B cell (primary cell): ENCODE measurements at regions not wholly inside any gene's neighbourhood (a gene's known extent, or its start where the extent isn't known, plus 50 kb on each side); places are given as distances from the start of the nearest gene placed in this dataset.

Source experiments
- ATAC-seq: fragments of 200-7000 bp; cut with Tn5 transposase; one replicate; pipeline ENCODE4 v1.10.0; 2021; ENCODE audit warnings: low read depth, mild to moderate bottlenecking, moderate number of reproducible peaks, moderate library complexity
- CTCF ChIA-PET: fragments of 350-600 bp; sonication (Branson Sonifier 250); formaldehyde crosslinking; loops from one replicate; lab custom pipeline; 2021; ENCODE audit warnings: antibody characterized with exemption, inconsistent platforms; lab: Charles Lee
- POLR2A ChIA-PET: fragments of 350-600 bp; sonication (Branson Sonifier 250); formaldehyde crosslinking; loops from one replicate; lab custom pipeline; 2021; ENCODE audit warnings: antibody characterized with exemption; lab: Charles Lee
- DNase-seq: peaks from one replicate; pipeline ENCODE4 v3.0.0; 2013
- H2AFZ ChIP-seq: 2 replicates; pipeline ENCODE4 v1.6.1; 2012; ENCODE audit warnings: mild to moderate bottlenecking, low read depth, low read length; ENCODE audit not compliant: insufficient read depth, poor library complexity, severe bottlenecking
- H3K27ac ChIP-seq, 2 donors: 1 replicate in 1 of 2; 2 replicates in 1 of 2; pipeline ENCODE4 v1.5.1; 2012 to 2013; ENCODE audit warnings: low read length in 2 of 2, mild to moderate bottlenecking in 2 of 2, moderate library complexity in 1 of 2
- H3K27me3 ChIP-seq, 4 experiments: fragments of 200-600 bp in 1 of 4; sonication (generic) in 1 of 4; replicated peaks in 1 of 4; 1 replicate in 2 of 4; 2 replicates in 2 of 4; pipeline versions ENCODE4 v1.6.1 to v1.7.0; 2013 to 2016; ENCODE audit warnings: low read length in 3 of 4, mild to moderate bottlenecking in 2 of 4, mixed read lengths in 1 of 4, moderate library complexity in 1 of 4; ENCODE audit not compliant: insufficient read depth in 4 of 4, control insufficient read depth in 3 of 4; ENCODE audit errors: control extremely low read depth in 1 of 4
- H3K36me3 ChIP-seq, 2 experiments: replicated peaks in 1 of 2; 1 replicate in 1 of 2; 2 replicates in 1 of 2; pipeline versions ENCODE4 v1.6.1 to v1.7.1; 2013; ENCODE audit warnings: low read length in 1 of 2; ENCODE audit not compliant: insufficient read depth in 2 of 2, control insufficient read depth in 1 of 2; ENCODE audit errors: control extremely low read depth in 1 of 2, extremely low read depth in 1 of 2
- H3K4me1 ChIP-seq, 2 donors: fragments of 200-600 bp in 1 of 2; sonication (generic) in 1 of 2; 1 replicate in 1 of 2; 2 replicates in 1 of 2; pipeline versions ENCODE4 v1.5.1 to v1.6.1; 2013 to 2017; ENCODE audit warnings: low read length in 2 of 2; ENCODE audit not compliant: control insufficient read depth in 2 of 2, insufficient read depth in 2 of 2
- H3K4me2 ChIP-seq: replicated peaks from 2 replicates; pipeline ENCODE3; 2012; ENCODE audit warnings: mild to moderate bottlenecking, low read depth, low read length; ENCODE audit not compliant: poor library complexity, severe bottlenecking
- H3K4me3 ChIP-seq, 5 experiments: fragments of 200-600 bp in 1 of 5; sonication (generic) in 1 of 5; 1 replicate in 3 of 5; 2 replicates in 2 of 5; pipeline versions ENCODE4 v1.5.1 to v1.7.0; 2011 to 2016; ENCODE audit warnings: low read length in 4 of 5, mild to moderate bottlenecking in 4 of 5, low read depth in 2 of 5, control low read depth in 1 of 5, moderate library complexity in 1 of 5; ENCODE audit not compliant: insufficient read depth in 1 of 5; ENCODE audit errors: control extremely low read depth in 1 of 5, extremely low read depth in 1 of 5
- H3K79me2 ChIP-seq: fragments of 200-600 bp; sonication (generic); one replicate; pipeline ENCODE4 v1.6.0; 2016; ENCODE audit warnings: low read length; ENCODE audit not compliant: control insufficient read depth, insufficient read depth
- H3K9ac ChIP-seq: fragments of 200-600 bp; sonication (generic); 2 replicates; pipeline ENCODE4 v1.6.1; 2017; ENCODE audit warnings: mild to moderate bottlenecking, low read length, moderate library complexity
- H3K9me3 ChIP-seq, 3 donors: one replicate each; pipeline versions ENCODE4 v1.6.1 to v1.7.1; 2013; ENCODE audit warnings: low read length in 2 of 3; ENCODE audit not compliant: control insufficient read depth in 2 of 3, insufficient read depth in 1 of 3; ENCODE audit errors: control extremely low read depth in 1 of 3
- H4K20me1 ChIP-seq: 2 replicates; pipeline ENCODE4 v1.6.0; 2012; ENCODE audit warnings: mild to moderate bottlenecking, low read length; ENCODE audit not compliant: insufficient read depth, control insufficient read depth, poor library complexity, severe bottlenecking
- H3K27ac Mint-ChIP-seq: one replicate; pipeline ENCODE4 v1.8.0; 2021; ENCODE audit warnings: mixed read lengths
- H3K27me3 Mint-ChIP-seq: one replicate; pipeline ENCODE4 v1.8.0; 2021; ENCODE audit warnings: mixed read lengths
- H3K4me1 Mint-ChIP-seq: one replicate; pipeline ENCODE4 v1.8.0; 2021; ENCODE audit warnings: mixed read lengths
- H3K4me3 Mint-ChIP-seq: one replicate; pipeline ENCODE4 v1.8.0; 2021; ENCODE audit warnings: mixed read lengths
- H3K9me3 Mint-ChIP-seq: one replicate; pipeline ENCODE4 v1.8.0; 2022; ENCODE audit warnings: mixed read lengths; ENCODE audit not compliant: insufficient read depth
- EZH2 ChIP-seq: IDR thresholded peaks from 2 replicates; pipeline ENCODE4 v1.6.1; 2012; ENCODE audit warnings: borderline replicate concordance, low read depth, mild to moderate bottlenecking, moderate library complexity, low read length; ENCODE audit not compliant: insufficient read depth, poor library complexity, severe bottlenecking
- WGBS: methylation state at CpG from one replicate; pipeline ENCODE4 v1.1.5; 2013; ENCODE audit warnings: missing lambda C conversion rate; ENCODE audit not compliant: insufficient coverage; 5-methylcytosine and 5-hydroxymethylcytosine counted together
- intact Hi-C: fragments of 100-400 bp; cut with micrococcal nuclease; formaldehyde crosslinking; loops from one replicate; pipeline ENCODE4 v1.10.0; 2022
- TF ChIP-seq, protein P1 (sequence below): fragments of 200-600 bp; IDR thresholded peaks from one replicate; pipeline ENCODE4 v1.8.0; 2022; ENCODE audit warnings: antibody characterized with exemption, mild to moderate bottlenecking

DNA sequence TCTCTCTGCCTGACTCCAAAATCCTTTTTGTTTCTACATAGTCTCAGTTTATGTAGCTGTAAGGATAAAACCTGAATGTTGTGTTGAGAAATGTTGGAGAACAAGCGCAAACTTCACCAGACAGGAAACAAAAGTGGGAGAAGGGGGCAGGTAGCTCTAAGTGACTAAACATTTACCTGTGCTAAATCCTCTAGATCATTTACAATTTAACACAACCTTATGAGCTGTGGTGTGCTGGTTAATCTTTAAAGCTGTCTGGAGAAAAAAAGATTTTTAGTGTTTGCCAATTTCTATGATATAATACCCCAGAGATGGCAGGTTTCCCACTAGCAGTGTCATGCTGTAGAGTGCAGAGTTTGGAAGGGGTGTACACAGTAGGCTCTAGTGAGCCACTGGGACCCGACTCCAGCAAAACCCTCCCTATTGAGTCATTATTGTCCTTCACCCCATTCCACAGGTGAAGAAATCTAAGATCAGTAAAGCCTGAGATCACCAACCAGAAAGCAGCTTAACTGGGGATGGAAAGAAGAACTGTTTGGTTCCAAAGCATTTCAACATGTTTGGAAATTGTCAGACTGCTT lies 992.0 kb downstream of the DCDC2C start:
- H3K36me3 ChIP-seq = no peaks in the 10 kb centered on the region
- H4K20me1 ChIP-seq = no peaks in the 10 kb centered on the region
- no peak overlapping the region for H3K27ac Mint-ChIP-seq
- DNase-seq (no peak), ATAC-seq (no peak)
- no peak overlapping the region for H3K9ac ChIP-seq
- ChIA-PET POLR2A (no interaction called here), CTCF (no interaction called here)
- no peaks in the 10 kb centered on the region for H3K27me3 ChIP-seq
- TF ChIP-seq EZH2 = no peak
- TF ChIP-seq, protein P1, sequence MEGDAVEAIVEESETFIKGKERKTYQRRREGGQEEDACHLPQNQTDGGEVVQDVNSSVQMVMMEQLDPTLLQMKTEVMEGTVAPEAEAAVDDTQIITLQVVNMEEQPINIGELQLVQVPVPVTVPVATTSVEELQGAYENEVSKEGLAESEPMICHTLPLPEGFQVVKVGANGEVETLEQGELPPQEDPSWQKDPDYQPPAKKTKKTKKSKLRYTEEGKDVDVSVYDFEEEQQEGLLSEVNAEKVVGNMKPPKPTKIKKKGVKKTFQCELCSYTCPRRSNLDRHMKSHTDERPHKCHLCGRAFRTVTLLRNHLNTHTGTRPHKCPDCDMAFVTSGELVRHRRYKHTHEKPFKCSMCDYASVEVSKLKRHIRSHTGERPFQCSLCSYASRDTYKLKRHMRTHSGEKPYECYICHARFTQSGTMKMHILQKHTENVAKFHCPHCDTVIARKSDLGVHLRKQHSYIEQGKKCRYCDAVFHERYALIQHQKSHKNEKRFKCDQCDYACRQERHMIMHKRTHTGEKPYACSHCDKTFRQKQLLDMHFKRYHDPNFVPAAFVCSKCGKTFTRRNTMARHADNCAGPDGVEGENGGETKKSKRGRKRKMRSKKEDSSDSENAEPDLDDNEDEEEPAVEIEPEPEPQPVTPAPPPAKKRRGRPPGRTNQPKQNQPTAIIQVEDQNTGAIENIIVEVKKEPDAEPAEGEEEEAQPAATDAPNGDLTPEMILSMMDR = no peak
- no peaks in the 10 kb centered on the region for H3K27me3 Mint-ChIP-seq
- no peaks in the 10 kb centered on the region for H3K9me3 ChIP-seq
- H3K4me1 ChIP-seq = no peaks in the 10 kb centered on the region
- H3K4me3 Mint-ChIP-seq = no peak overlapping the region
- H3K9me3 Mint-ChIP-seq = no peaks in the 10 kb centered on the region
- no peaks in the 10 kb centered on the region for H3K4me1 Mint-ChIP-seq
- H3K4me2 ChIP-seq = no peak overlapping the region
- H3K4me3 ChIP-seq = no peak overlapping the region
- H3K79me2 ChIP-seq = no peaks in the 10 kb centered on the region
- intact Hi-C loops = no loop called here
- H3K27ac ChIP-seq = no peak overlapping the region
- no CpG with 5 or more reads among the region's 2 CpGs for WGBS
- H2AFZ ChIP-seq = no peak overlapping the region

DNA sequence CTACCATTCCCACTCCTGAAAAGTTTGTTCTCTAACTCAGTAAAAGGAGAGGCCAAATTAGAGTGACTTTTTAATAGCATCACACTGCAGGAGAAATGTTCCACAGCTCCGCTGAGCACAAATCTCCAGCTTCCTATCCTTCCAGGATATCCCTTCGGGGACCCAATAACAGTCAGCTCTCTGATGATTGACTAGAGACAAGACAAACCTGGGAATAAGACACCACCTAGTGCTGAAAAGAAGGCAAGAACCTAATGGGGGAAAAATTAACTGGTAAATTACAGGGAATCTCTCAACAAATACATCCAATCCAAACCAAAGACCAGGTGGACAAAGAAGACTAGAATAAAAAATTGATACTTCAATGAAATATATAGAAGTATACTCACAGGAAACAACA lies 977.1 kb upstream of the SOX11 start:
- ATAC-seq = no peak
- Histone ChIP-seq H3K4me1 (no peaks in the 10 kb centered on the region), H3K4me2 (no peak overlapping the region), H3K27ac (no peak overlapping the region), H2AFZ (no peak overlapping the region), H3K36me3 (no peaks in the 10 kb centered on the region), H3K79me2 (no peaks in the 10 kb centered on the region), H3K4me3 (no peak overlapping the region), H3K27me3 (no peaks in the 10 kb centered on the region), H3K9ac (no peak overlapping the region), H3K9me3 (no peaks in the 10 kb centered on the region), H4K20me1 (no peaks in the 10 kb centered on the region)
- WGBS = 90% methylated on average over 2 of the region's 2 CpGs
- H3K4me1 Mint-ChIP-seq = no peaks in the 10 kb centered on the region
- H3K4me3 Mint-ChIP-seq = no peak overlapping the region
- TF ChIP-seq, protein P1 = no peak
- TF ChIP-seq EZH2 = no peak
- POLR2A ChIA-PET = no interaction called here
- DNase-seq = no peak
- H3K27me3 Mint-ChIP-seq = no peaks in the 10 kb centered on the region
- intact Hi-C loops = no loop called here
- CTCF ChIA-PET = no interaction called here
- H3K27ac Mint-ChIP-seq = no peak overlapping the region
- peaks cover 15% of the 10 kb centered on the region for H3K9me3 Mint-ChIP-seq
